ENCODE measurements at regions not wholly inside any gene's neighbourhood (a gene's known extent, or its start where the extent isn't known, plus 50 kb on each side); places are given as distances from the start of the nearest gene placed in this dataset.

DNA sequence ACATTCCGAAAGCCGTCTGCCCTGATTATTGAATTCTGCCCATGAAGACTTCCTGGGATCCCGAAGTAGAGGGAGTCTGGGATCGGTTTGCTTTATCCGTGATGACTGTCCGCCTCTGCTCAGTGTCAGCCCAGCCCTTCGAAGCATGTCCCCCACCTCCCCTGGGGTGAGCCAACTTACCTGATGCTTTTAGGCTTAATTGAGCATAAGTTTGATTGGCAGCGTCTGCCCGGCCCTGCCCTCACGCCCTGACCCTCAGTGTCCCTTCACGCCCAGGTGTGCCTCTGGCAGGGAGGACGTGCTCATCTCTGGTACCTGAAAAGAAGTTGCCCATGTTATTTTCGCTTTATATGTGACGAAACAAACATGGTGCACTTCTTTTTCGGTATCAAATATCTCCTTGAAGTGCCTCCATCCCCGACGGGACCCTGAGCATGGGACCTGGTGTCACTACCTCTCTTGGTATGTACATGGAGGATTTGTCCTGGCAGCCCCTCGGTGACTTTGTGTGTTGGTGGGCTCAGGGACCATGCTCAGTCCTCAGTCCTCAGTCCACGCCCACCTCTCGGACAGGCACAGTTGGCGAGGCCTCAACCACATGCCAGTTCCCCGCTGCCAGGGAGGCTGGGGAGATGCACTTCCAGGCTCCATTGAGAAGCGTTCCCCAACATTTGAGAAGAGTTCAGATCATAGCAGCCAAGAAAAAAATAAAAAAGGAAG is 130.1 kb upstream of the RTL1 start:
- TF ChIP-seq EZH2 (IDR thresholded peaks at IDR 0.05; ENCODE audit: insufficient read depth, poor library complexity, severe bottlenecking) (no peak), EZH2phosphoT487 (IDR thresholded peaks at IDR 0.05; ENCODE audit: insufficient read depth, low read depth) (no peak)
